Adipocyte (in vitro differentiated cells): ENCODE measurements at regions not wholly inside any gene's neighbourhood (a gene's known extent, or its start where the extent isn't known, plus 50 kb on each side); places are given as distances from the start of the nearest gene placed in this dataset.

Experiments
- DNase-seq: peaks from one replicate; pipeline ENCODE4 v3.0.0-alpha.2; 2015; ENCODE audit warnings: low read depth
- H3K27me3 ChIP-seq: replicated peaks from 2 replicates; pipeline ENCODE4 v1.7.0; 2013; ENCODE audit warnings: mild to moderate bottlenecking, low read length, moderate library complexity; ENCODE audit not compliant: control insufficient read depth, insufficient read depth
- H3K36me3 ChIP-seq: 2 replicates; pipeline ENCODE4 v1.7.0; 2013; ENCODE audit warnings: low read length, mild to moderate bottlenecking, moderate library complexity; ENCODE audit not compliant: control insufficient read depth, insufficient read depth, severe bottlenecking
- H3K4me1 ChIP-seq: 2 replicates; pipeline ENCODE4 v1.7.0; 2013; ENCODE audit warnings: mild to moderate bottlenecking, low read length, moderate library complexity; ENCODE audit not compliant: control insufficient read depth, insufficient read depth
- H3K4me3 ChIP-seq: 2 replicates; pipeline ENCODE4 v1.7.0; 2013; ENCODE audit warnings: mild to moderate bottlenecking, low read length, moderate library complexity
- H3K9ac ChIP-seq: 2 replicates; pipeline ENCODE4 v1.7.0; 2013; ENCODE audit warnings: mild to moderate bottlenecking, low read length, moderate library complexity
- H3K9me3 ChIP-seq: 2 replicates; pipeline ENCODE4 v1.7.0; 2013; ENCODE audit warnings: mild to moderate bottlenecking, low read length, moderate library complexity; ENCODE audit not compliant: control insufficient read depth

DNA sequence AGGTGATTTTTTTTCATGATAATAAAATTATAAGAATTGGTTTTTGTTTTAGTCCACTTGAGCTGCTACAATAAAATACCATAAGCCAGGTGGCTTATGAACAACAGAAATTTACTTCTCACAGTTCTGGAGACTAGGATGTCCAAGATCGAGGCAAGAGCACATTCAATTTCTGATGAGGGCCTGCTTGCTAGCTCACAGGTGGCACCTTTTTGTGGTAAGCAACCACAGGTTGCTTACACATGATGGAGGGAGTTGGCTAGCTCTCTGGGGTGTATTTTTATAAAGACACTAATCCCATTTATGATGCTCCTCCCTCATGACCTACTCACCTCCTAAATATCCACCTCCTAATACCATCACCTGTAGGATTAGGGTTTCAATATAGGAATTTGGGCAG, 1248.5 kb upstream of the TENM3 start:
- Histone ChIP-seq H3K9ac (no peak overlapping the region), H3K27me3 (no peaks in the 10 kb centered on the region), H3K4me3 (no peak overlapping the region), H3K4me1 (peaks cover 13% of the 10 kb centered on the region), H3K9me3 (no peaks in the 10 kb centered on the region), H3K36me3 (no peaks in the 10 kb centered on the region)
- DNase-seq = no peak

- no peak overlapping the region for H3K4me3 ChIP-seq
- DNase-seq = peak; percentile 21
- no peaks in the 10 kb centered on the region for H3K36me3 ChIP-seq
- peaks cover 13% of the 10 kb centered on the region for H3K4me1 ChIP-seq
- no peaks in the 10 kb centered on the region for H3K27me3 ChIP-seq
- no peaks in the 10 kb centered on the region for H3K9me3 ChIP-seq
- H3K9ac ChIP-seq = no peak overlapping the region
Measured at GRCh38 chr4:180999217-180999616, 1244.0 kb upstream of the TENM3 start.

DNA sequence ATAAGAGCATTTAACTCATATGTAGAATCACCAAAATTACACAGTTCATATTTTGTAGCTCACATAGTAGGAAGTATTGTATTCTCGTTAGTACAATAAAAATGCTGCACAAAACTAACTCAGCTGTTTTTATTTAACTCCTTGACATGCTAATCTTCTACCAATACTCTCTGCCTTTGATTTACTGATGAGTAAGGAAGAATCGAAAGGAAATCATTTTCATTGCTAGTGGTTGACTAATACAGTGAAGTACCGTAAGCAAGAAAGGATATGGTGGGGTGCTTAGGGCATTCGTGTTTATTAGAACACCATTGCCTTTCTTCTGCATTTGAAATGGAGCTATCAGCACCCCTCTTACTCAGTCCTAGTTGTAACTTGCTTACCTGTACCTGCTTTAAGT, 1239.1 kb upstream of the TENM3 start:
- Histone ChIP-seq H3K27me3 (no peaks in the 10 kb centered on the region), H3K4me3 (no peak overlapping the region), H3K4me1 (peaks cover 27% of the 10 kb centered on the region), H3K9me3 (no peaks in the 10 kb centered on the region), H3K9ac (no peak overlapping the region), H3K36me3 (no peaks in the 10 kb centered on the region)
- DNase-seq = no peak

DNA sequence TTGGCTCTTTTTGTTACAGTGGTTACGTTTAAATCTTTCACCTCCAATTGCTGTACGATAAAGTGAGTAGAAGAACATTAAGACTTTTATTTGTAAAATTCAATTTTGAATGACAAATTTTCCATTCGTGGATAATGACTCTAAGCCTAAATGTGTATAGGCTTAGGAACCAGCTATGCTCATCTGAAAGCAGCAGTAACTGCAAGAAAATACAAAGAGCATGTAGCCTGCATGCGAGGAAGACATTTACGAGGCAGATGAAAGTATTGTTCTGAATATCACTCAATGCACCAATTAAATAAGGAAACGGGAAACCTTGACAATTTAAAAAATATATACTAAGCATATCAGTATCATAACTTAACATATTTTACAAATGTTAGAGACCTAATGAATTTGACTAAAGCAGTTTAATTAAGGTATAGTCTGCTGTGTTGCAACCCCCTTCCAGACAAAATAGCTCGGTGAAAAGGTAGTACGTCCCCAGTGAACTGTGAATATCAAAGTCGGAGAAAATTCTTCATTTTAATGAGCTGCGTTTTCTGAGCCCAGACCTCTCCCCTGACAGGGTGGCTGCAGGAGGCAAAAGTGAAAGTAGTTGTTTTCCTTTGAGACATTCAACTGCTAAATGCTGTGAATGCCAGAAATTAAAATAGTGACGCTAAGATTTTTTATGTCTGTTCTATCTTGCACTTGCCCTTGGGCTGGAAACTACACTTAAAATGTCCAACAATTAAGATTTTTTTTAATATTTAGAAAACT, 1236.5 kb upstream of the TENM3 start:
- Histone ChIP-seq H3K27me3 (no peaks in the 10 kb centered on the region), H3K9ac (peak overlapping the region; percentile 74), H3K36me3 (no peaks in the 10 kb centered on the region), H3K4me1 (peaks cover 21% of the 10 kb centered on the region), H3K9me3 (no peaks in the 10 kb centered on the region), H3K4me3 (peak overlapping the region; percentile 84)
- DNase-seq = peak; percentile 48

GRCh38 chr4:181007751-181008150, 1235.5 kb upstream of the TENM3 start:
- DNase-seq = peak; percentile 12
- H3K9me3 ChIP-seq = no peaks in the 10 kb centered on the region
- H3K4me3 ChIP-seq = peak overlapping the region; percentile 84
- no peaks in the 10 kb centered on the region for H3K36me3 ChIP-seq
- H3K4me1 ChIP-seq = peaks cover 21% of the 10 kb centered on the region
- H3K9ac ChIP-seq = no peak overlapping the region
- H3K27me3 ChIP-seq = no peaks in the 10 kb centered on the region

DNA sequence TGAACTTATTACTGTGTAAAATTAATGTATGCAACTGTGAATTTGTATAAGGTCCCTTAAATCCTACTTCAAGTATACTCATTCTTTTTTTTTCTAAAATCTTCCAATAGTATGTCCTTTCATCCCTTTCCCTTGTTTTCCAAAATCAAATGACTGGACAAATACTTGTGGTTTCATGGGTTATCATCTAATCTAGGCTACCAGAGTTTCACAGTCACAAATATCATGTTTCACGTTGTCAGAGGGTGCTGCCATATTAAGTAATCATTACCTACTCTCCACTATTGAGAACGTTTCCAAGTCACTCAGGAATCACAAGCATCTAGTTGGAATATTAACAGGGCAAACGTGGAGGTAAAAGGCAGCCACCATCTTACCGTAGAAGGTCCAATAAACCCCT, 1235.0 kb upstream of the TENM3 start:
- H3K27me3 ChIP-seq = no peaks in the 10 kb centered on the region
- no peak overlapping the region for H3K9ac ChIP-seq
- peaks cover 21% of the 10 kb centered on the region for H3K4me1 ChIP-seq
- DNase-seq = peak; percentile 15
- no peak overlapping the region for H3K4me3 ChIP-seq
- H3K9me3 ChIP-seq = no peaks in the 10 kb centered on the region
- H3K36me3 ChIP-seq = no peaks in the 10 kb centered on the region

- Histone ChIP-seq H3K36me3 (no peaks in the 10 kb centered on the region), H3K9ac (no peak overlapping the region), H3K4me1 (peaks cover under 1% of the 10 kb centered on the region), H3K9me3 (peaks cover 18% of the 10 kb centered on the region), H3K4me3 (no peak overlapping the region), H3K27me3 (no peaks in the 10 kb centered on the region)
- no peak for DNase-seq
Measured at GRCh38 chr4:181013162-181013561, 1230.0 kb upstream of the TENM3 start.

- H3K27me3 ChIP-seq = no peaks in the 10 kb centered on the region
- no peaks in the 10 kb centered on the region for H3K4me1 ChIP-seq
- no peak for DNase-seq
- no peak overlapping the region for H3K4me3 ChIP-seq
- H3K9ac ChIP-seq = no peak overlapping the region
- peaks cover 18% of the 10 kb centered on the region for H3K9me3 ChIP-seq
- no peaks in the 10 kb centered on the region for H3K36me3 ChIP-seq
Measured at GRCh38 chr4:181017038-181017437, 1226.2 kb upstream of the TENM3 start.

DNA sequence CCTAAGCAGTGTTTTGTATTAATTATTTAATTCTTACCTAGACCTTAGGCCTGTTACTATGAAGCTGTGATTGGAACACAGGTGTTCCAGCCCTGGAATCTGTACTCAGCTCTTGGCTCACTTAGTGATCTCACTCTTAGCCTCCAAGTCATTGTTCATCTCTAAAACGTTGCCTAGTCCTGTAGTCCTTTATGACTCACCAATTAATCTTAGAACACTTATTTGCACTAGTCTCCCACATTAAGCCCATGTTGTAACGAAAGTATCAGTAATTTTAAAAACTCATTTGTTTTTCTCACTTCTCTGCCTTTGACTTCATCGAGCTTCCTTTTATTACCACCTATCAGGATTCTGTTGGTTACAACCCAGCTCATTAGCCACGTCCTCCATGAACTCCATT, 1224.7 kb upstream of the TENM3 start:
- Histone ChIP-seq H3K4me3 (no peak overlapping the region), H3K9ac (no peak overlapping the region), H3K4me1 (no peaks in the 10 kb centered on the region), H3K36me3 (no peaks in the 10 kb centered on the region), H3K27me3 (no peaks in the 10 kb centered on the region), H3K9me3 (peaks cover 15% of the 10 kb centered on the region)
- no peak for DNase-seq

- no peak overlapping the region for H3K4me3 ChIP-seq
- H3K9me3 ChIP-seq = peaks cover 11% of the 10 kb centered on the region
- DNase-seq = no peak
- H3K36me3 ChIP-seq = no peaks in the 10 kb centered on the region
- H3K4me1 ChIP-seq = no peaks in the 10 kb centered on the region
- no peaks in the 10 kb centered on the region for H3K27me3 ChIP-seq
- no peak overlapping the region for H3K9ac ChIP-seq
Measured at GRCh38 chr4:181018913-181019312, 1224.3 kb upstream of the TENM3 start.

- H3K36me3 ChIP-seq = no peaks in the 10 kb centered on the region
- H3K9me3 ChIP-seq = no peaks in the 10 kb centered on the region
- H3K27me3 ChIP-seq = no peaks in the 10 kb centered on the region
- H3K4me1 ChIP-seq = no peaks in the 10 kb centered on the region
- no peak overlapping the region for H3K4me3 ChIP-seq
- peak; percentile 6 for DNase-seq
- no peak overlapping the region for H3K9ac ChIP-seq
Measured at GRCh38 chr4:181020456-181020855, 1222.7 kb upstream of the TENM3 start.

DNA sequence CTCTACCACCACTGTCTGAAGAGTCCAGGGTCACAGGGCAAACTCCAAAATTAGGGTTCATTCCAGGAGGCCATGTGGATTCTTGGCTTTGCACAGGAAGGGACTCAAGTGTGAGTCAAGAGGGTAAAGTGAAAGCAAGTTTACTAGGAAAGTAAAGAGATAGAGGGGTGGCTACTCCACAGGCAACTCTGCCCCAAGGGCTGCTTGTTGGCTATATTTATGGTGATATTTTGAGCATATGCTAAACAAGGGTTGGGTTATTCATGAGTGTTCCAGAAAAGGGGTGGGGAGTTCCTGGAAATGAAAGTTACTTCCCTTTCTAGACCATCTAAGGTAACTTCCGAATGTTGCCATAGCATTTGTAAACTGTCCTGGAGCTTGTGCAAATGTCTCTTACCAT, 1222.0 kb upstream of the TENM3 start:
- no peak for DNase-seq
- no peaks in the 10 kb centered on the region for H3K9me3 ChIP-seq
- no peaks in the 10 kb centered on the region for H3K36me3 ChIP-seq
- H3K4me1 ChIP-seq = no peaks in the 10 kb centered on the region
- H3K27me3 ChIP-seq = no peaks in the 10 kb centered on the region
- H3K9ac ChIP-seq = no peak overlapping the region
- H3K4me3 ChIP-seq = no peak overlapping the region
